ENCODE measurements at regions not wholly inside any gene's neighbourhood (a gene's known extent, or its start where the extent isn't known, plus 50 kb on each side); places are given as distances from the start of the nearest gene placed in this dataset.

GRCh38 chr1:90198616-90199332 lies 203.9 kb downstream of the ZNF326 start:
- Histone ChIP-seq H3K27ac (ENCODE audit: low read depth, low read length) (no peak overlapping the region), H3K4me1 (ENCODE audit: control insufficient read depth, insufficient read depth, low read length) (peaks cover 3% of the 10 kb centered on the region), H3K9me3 (ENCODE audit: control insufficient read depth, insufficient read depth, low read length) (no peaks in the 10 kb centered on the region), H3K4me3 (ENCODE audit: low read depth, low read length) (no peak overlapping the region), H3K36me3 (ENCODE audit: control insufficient read depth, insufficient read depth, low read length) (no peaks in the 10 kb centered on the region), H3K27me3 (ENCODE audit: control insufficient read depth, insufficient read depth, low read length) (no peaks in the 10 kb centered on the region)
- peak in 2 of 6 donors; percentile 26 to 75 for DNase-seq (ENCODE audit: low read depth in 4 of 6, low spot score in 6 of 6)
- WGBS (ENCODE audit: insufficient coverage): 27% methylated on average over 3 of the region's 13 CpGs

DNA sequence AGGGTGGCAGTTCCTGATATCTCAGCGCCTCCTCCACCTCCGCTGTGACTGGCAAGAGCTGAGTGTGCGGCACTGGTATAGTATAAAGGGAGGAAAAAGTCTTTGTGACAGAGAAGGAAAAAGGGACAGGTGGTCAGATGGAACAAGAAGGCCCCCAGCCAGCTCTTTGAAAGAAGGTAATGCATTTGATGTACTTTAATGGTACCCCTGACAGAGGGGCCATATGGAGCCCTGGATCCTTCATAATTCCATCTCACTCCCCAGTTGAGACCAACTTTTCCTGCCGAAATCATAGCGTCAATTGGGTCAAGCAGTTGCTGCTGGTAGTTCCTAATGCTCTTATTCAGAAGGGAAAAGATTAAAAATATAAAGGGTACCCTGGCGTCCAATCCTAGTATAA lies 198.2 kb downstream of the ZNF326 start:
- Histone ChIP-seq H3K27ac (ENCODE audit: low read depth, low read length) (no peak overlapping the region), H3K27me3 (ENCODE audit: control insufficient read depth, insufficient read depth, low read length) (no peaks in the 10 kb centered on the region), H3K36me3 (ENCODE audit: control insufficient read depth, insufficient read depth, low read length) (no peaks in the 10 kb centered on the region), H3K9me3 (ENCODE audit: control insufficient read depth, insufficient read depth, low read length) (no peaks in the 10 kb centered on the region), H3K4me3 (ENCODE audit: low read depth, low read length) (no peak overlapping the region), H3K4me1 (ENCODE audit: control insufficient read depth, insufficient read depth, low read length) (no peaks in the 10 kb centered on the region)
- DNase-seq (ENCODE audit: low read depth in 4 of 6, low spot score in 6 of 6): no peak
- WGBS (ENCODE audit: insufficient coverage): 90% methylated on average over 2 of the region's 6 CpGs

- no peaks in the 10 kb centered on the region for H3K4me1 ChIP-seq (ENCODE audit: control insufficient read depth, insufficient read depth, low read length)
- WGBS (ENCODE audit: insufficient coverage): 65% methylated on average over 2 of the region's 2 CpGs
- H3K36me3 ChIP-seq (ENCODE audit: control insufficient read depth, insufficient read depth, low read length): no peaks in the 10 kb centered on the region
- H3K4me3 ChIP-seq (ENCODE audit: low read depth, low read length): no peak overlapping the region
- no peak overlapping the region for H3K27ac ChIP-seq (ENCODE audit: low read depth, low read length)
- H3K9me3 ChIP-seq (ENCODE audit: control insufficient read depth, insufficient read depth, low read length): no peaks in the 10 kb centered on the region
- DNase-seq (ENCODE audit: low read depth in 4 of 6, low spot score in 6 of 6): peak in 2 of 6 donors; percentile 14 to 54
- no peaks in the 10 kb centered on the region for H3K27me3 ChIP-seq (ENCODE audit: control insufficient read depth, insufficient read depth, low read length)
Observed at GRCh38 chr1:90192408-90192807, 197.5 kb downstream of the ZNF326 start.

DNA sequence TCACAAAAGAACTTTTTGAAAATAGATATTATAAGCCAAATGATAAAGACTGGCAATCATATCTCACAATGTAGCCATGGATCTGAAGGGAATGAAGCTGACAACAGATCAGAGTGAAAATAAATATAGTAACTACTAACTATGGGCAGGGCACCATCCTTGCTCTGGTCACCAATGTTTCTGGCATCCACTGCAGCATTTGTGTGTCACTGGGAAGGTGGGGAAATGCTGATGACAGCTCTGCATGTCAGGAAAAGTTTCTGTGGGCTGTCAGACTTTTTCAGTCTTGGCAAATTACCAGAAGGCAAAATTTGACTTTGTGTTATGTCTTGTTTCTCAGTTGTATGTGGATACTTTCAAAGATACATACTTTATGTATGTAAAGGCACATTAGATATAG lies 195.6 kb downstream of the ZNF326 start:
- Histone ChIP-seq H3K4me1 (ENCODE audit: control insufficient read depth, insufficient read depth, low read length) (peaks cover 4% of the 10 kb centered on the region), H3K27ac (ENCODE audit: low read depth, low read length) (no peak overlapping the region), H3K4me3 (ENCODE audit: low read depth, low read length) (no peak overlapping the region), H3K27me3 (ENCODE audit: control insufficient read depth, insufficient read depth, low read length) (no peaks in the 10 kb centered on the region), H3K36me3 (ENCODE audit: control insufficient read depth, insufficient read depth, low read length) (no peaks in the 10 kb centered on the region), H3K9me3 (ENCODE audit: control insufficient read depth, insufficient read depth, low read length) (no peaks in the 10 kb centered on the region)
- no peak for DNase-seq (ENCODE audit: low read depth in 4 of 6, low spot score in 6 of 6)

DNA sequence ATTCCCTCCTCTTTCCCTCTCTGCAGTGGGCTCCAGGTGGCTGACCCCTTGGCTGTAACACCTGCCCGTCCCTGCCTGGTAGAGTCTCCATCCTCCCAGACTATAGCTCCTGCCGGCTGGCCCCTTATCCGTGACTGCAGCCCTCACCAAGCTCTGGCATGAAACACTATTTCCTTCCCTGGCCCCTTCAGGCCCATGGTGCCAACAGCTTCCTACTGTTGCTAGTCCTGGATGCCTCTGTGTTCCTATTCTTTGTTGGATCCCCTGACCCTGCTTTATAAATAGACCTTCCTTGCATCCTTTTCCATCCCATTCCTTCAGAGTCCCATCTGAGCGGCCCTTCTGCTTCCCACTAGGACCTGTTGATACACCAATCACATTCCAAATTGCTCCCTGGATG lies 195.0 kb downstream of the ZNF326 start:
- Histone ChIP-seq H3K9me3 (ENCODE audit: control insufficient read depth, insufficient read depth, low read length) (no peaks in the 10 kb centered on the region), H3K27ac (ENCODE audit: low read depth, low read length) (no peak overlapping the region), H3K4me3 (ENCODE audit: low read depth, low read length) (no peak overlapping the region), H3K4me1 (ENCODE audit: control insufficient read depth, insufficient read depth, low read length) (peaks cover 4% of the 10 kb centered on the region), H3K36me3 (ENCODE audit: control insufficient read depth, insufficient read depth, low read length) (no peaks in the 10 kb centered on the region), H3K27me3 (ENCODE audit: control insufficient read depth, insufficient read depth, low read length) (no peaks in the 10 kb centered on the region)
- WGBS (ENCODE audit: insufficient coverage): 85% methylated on average over 4 of the region's 4 CpGs
- DNase-seq (ENCODE audit: low read depth in 4 of 6, low spot score in 6 of 6): no peak

- WGBS (ENCODE audit: insufficient coverage): no CpG with 5 or more reads among the region's 2 CpGs
Observed at GRCh38 chr1:90187323-90187585, 192.3 kb downstream of the ZNF326 start.

GRCh38 chr1:90186506-90187322 lies 191.8 kb downstream of the ZNF326 start:
- DNase-seq (ENCODE audit: low read depth in 4 of 6, low spot score in 6 of 6): peak in 2 of 6 donors; percentile 53 to 55
- Histone ChIP-seq H3K4me3 (ENCODE audit: low read depth, low read length) (no peak overlapping the region), H3K27ac (ENCODE audit: low read depth, low read length) (no peak overlapping the region), H3K9me3 (ENCODE audit: control insufficient read depth, insufficient read depth, low read length) (no peaks in the 10 kb centered on the region), H3K36me3 (ENCODE audit: control insufficient read depth, insufficient read depth, low read length) (no peaks in the 10 kb centered on the region), H3K4me1 (ENCODE audit: control insufficient read depth, insufficient read depth, low read length) (peaks cover 4% of the 10 kb centered on the region), H3K27me3 (ENCODE audit: control insufficient read depth, insufficient read depth, low read length) (no peaks in the 10 kb centered on the region)
- WGBS (ENCODE audit: insufficient coverage): 27% methylated on average over 4 of the region's 7 CpGs

More at GRCh38 chr1:90187323-90187585, 192.3 kb downstream of the ZNF326 start:
- Histone ChIP-seq H3K4me1 (ENCODE audit: control insufficient read depth, insufficient read depth, low read length) (peaks cover 4% of the 10 kb centered on the region), H3K27ac (ENCODE audit: low read depth, low read length) (no peak overlapping the region), H3K4me3 (ENCODE audit: low read depth, low read length) (no peak overlapping the region), H3K9me3 (ENCODE audit: control insufficient read depth, insufficient read depth, low read length) (no peaks in the 10 kb centered on the region), H3K27me3 (ENCODE audit: control insufficient read depth, insufficient read depth, low read length) (no peaks in the 10 kb centered on the region), H3K36me3 (ENCODE audit: control insufficient read depth, insufficient read depth, low read length) (no peaks in the 10 kb centered on the region)
- DNase-seq (ENCODE audit: low read depth in 4 of 6, low spot score in 6 of 6): peak in 1 of 6 donors; percentile 77

DNA sequence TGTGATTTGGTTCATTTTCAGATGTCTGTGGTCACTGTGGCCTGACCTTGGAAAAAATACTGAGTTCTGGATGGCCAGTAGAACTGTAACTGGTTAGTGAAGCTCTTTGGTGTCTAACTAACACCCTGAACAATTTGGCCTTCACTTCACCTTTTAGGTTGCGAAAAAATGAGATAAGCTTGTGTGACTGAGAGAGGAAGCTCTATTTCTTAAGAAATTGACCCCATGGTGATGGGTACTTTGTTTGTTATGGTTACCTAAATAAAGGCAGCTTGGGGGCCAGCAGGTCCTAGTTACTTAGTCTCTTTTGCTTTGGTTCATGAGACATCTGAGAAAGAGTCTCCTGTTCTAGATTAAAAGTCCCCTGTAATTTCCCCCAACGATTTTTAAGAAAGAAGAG lies 181.6 kb downstream of the ZNF326 start:
- DNase-seq (ENCODE audit: low read depth in 4 of 6, low spot score in 6 of 6): no peak
- H3K4me3 ChIP-seq (ENCODE audit: low read depth, low read length): no peak overlapping the region
- WGBS (ENCODE audit: insufficient coverage): no CpG with 5 or more reads among the region's 2 CpGs
- no peak overlapping the region for H3K27ac ChIP-seq (ENCODE audit: low read depth, low read length)
- H3K27me3 ChIP-seq (ENCODE audit: control insufficient read depth, insufficient read depth, low read length): no peaks in the 10 kb centered on the region
- no peaks in the 10 kb centered on the region for H3K4me1 ChIP-seq (ENCODE audit: control insufficient read depth, insufficient read depth, low read length)
- no peaks in the 10 kb centered on the region for H3K36me3 ChIP-seq (ENCODE audit: control insufficient read depth, insufficient read depth, low read length)
- no peaks in the 10 kb centered on the region for H3K9me3 ChIP-seq (ENCODE audit: control insufficient read depth, insufficient read depth, low read length)

- DNase-seq (ENCODE audit: low read depth in 4 of 6, low spot score in 6 of 6): peak in 1 of 6 donors; percentile 27
- Histone ChIP-seq H3K27me3 (ENCODE audit: control insufficient read depth, insufficient read depth, low read length) (no peaks in the 10 kb centered on the region), H3K27ac (ENCODE audit: low read depth, low read length) (no peak overlapping the region), H3K9me3 (ENCODE audit: control insufficient read depth, insufficient read depth, low read length) (no peaks in the 10 kb centered on the region), H3K36me3 (ENCODE audit: control insufficient read depth, insufficient read depth, low read length) (no peaks in the 10 kb centered on the region), H3K4me1 (ENCODE audit: control insufficient read depth, insufficient read depth, low read length) (no peaks in the 10 kb centered on the region), H3K4me3 (ENCODE audit: low read depth, low read length) (no peak overlapping the region)
- no CpG with 5 or more reads among the region's 3 CpGs for WGBS (ENCODE audit: insufficient coverage)
Observed at GRCh38 chr1:90175490-90176167, 180.7 kb downstream of the ZNF326 start.
